GM19328 (cell line): ENCODE measurements at regions not wholly inside any gene's neighbourhood (a gene's known extent, or its start where the extent isn't known, plus 50 kb on each side); places are given as distances from the start of the nearest gene placed in this dataset.
A peak's percentile ranks its signal among the peaks of the same experiment; 100 is the strongest.
"Not testable (repeated sequence)": the region's sequence is repeated elsewhere in the genome, so short reads cannot be mapped to it uniquely, and the experiment has no call there.

Source experiments
- ATAC-seq: cut with Tn5 transposase; IDR thresholded peaks from one replicate; pipeline ENCODE4 v1.9.1; 2021; ENCODE audit warnings: mild to moderate bottlenecking, moderate library complexity; ENCODE audit not compliant: unreplicated experiment

- ATAC-seq: not testable (repeated sequence)
Observed at GRCh38 chr15:22134941-22135566, 54.7 kb downstream of the OR4M2 start.

- ATAC-seq: not testable (repeated sequence)
Observed at GRCh38 chr15:22137572-22137971, 57.2 kb downstream of the OR4M2 start.

- ATAC-seq: not testable (repeated sequence)
Observed at GRCh38 chr15:22141106-22141505, 60.8 kb downstream of the OR4M2 start.

GRCh38 chr15:22148109-22148508 is 67.8 kb downstream of the OR4M2 start:
- peak; percentile 80 for ATAC-seq

- not testable (repeated sequence) for ATAC-seq
Observed at GRCh38 chr15:22158243-22158642, 77.9 kb downstream of the OR4M2 start.

GRCh38 chr15:22160283-22160682 is 80.0 kb downstream of the OR4M2 start:
- ATAC-seq: peak; percentile 22

DNA sequence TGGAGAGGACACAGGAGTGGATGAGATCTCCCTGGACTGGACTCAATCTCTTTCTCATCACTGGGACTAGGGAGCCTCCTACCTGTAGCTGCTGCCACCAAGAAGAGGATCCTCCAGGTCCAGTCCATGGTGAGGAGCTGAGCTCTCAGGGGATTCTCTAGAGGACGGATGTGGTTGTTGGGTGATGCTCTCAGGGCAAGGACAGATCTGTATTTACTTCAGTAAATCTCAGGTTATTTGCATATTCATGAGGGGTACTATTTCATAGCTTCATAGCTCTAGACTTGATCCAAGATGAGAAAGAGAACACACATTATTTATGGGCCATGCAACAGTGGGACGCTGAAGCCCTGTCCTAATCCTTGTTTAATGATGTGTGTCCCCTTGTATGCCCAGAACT is 80.4 kb downstream of the OR4M2 start:
- ATAC-seq: peak; percentile 60

DNA sequence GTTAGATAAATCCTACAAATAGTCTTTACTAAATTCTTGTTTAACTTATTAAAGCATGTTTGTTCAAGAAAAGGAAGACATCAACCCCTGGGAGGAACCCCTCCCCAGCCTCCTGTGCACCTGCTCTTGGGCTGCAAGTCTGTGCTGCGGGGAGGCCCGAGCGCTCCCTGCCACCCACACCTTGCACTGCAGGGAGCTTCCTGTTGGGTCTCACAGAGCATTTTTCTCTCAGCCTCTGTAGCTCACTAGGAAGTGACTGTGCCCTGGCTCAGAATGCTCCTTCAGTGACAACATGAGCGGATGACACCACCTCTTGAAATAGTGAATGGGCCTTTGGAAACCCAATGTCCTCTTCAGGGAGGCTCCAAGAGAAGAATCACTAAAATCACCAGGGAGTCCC is 81.1 kb downstream of the OR4M2 start:
- peak; percentile 80 for ATAC-seq

- not testable (repeated sequence) for ATAC-seq
Observed at GRCh38 chr15:22163715-22164114, 83.4 kb downstream of the OR4M2 start.

GRCh38 chr15:22167521-22167920 is 87.2 kb downstream of the OR4M2 start:
- not testable (repeated sequence) for ATAC-seq

- peak; percentile 77 for ATAC-seq
Observed at GRCh38 chr15:22173029-22173998, 93.0 kb downstream of the OR4M2 start.

DNA sequence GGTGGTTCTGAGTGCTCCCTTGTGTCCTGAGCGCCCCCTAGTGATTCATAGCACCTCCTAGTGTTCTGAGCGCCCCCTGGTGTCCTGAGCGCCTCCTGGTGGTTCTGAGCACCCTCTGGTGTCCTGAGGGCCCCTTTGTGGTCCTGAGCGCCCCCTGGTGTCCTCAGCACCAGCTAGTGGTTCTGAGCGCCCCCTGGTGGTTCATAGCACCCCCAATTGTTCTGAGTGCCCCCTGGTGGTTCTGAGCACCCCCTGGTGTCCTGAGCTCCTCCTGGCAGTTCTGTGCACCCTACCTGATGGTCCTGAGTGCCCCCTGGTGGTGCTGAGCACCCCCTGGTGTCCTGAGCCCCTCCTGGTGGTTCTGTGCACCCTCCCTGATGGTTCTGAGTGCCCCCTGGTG is 93.8 kb downstream of the OR4M2 start:
- peak; percentile 51 for ATAC-seq

DNA sequence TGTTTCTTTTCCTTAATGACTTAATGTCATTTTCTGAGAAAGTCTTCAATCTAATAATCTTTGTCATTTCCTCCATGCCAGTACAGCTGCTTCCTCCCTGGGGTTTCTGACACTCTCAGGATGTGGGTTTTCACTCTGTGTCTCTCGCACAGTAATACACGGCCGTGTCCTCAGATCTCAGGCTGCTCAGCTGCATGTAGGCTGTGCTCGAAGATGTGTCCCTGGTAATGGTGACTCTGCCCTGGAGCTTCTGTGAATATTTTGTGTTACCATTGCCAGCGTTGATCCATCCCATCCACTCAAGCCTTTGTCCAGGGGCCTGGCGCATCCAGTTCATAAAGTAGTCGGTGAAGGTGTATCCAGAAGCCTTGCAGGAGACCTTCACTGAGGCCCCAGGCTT is 97.6 kb downstream of the OR4M2 start:
- not testable (repeated sequence) for ATAC-seq

- not testable (repeated sequence) for ATAC-seq
Observed at GRCh38 chr15:22178438-22178837, 98.1 kb downstream of the OR4M2 start.

GRCh38 chr15:22179043-22179442 is 98.7 kb downstream of the OR4M2 start:
- ATAC-seq: not testable (repeated sequence)

DNA sequence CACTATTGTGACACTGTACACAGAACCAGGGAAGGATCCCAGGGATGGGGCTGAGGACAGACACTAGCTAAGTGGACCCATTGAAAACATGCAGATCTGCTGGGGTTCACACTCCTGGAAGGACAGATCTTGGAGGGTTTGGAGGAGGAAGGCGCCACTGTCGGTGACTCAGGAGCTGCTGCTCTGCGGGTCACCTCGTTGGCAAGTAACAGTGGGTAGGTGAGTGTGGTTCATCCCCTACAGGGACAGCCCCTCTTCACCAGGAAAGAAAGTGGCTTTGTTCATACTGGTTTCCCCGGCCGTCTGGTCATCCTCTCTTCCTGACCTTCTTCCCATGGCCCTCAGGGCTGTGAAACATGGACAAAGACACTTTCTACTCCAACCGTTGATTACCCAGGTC is 100.3 kb downstream of the OR4M2 start:
- not testable (repeated sequence) for ATAC-seq

DNA sequence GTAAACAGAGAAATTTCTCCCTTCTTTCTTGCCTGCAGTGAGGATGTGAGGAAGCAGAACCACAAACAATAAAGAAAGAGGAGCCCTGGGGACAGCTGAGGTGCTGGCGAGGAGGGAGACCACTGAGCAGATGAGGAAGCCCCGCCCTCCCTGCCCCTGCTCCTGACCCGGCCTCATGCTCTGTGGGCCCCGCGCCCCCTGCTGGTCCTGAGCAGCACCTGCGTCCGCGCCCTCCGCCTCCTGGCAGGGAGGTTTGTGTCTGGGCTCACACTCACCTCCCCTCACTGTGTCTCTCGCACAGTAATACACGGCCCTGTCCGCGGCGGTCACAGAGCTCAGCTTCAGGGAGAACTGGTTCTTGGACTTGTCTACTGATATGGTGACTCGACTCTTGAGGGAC is 104.4 kb downstream of the OR4M2 start:
- peak; percentile 67 for ATAC-seq

- not testable (repeated sequence) for ATAC-seq
Observed at GRCh38 chr15:22186846-22187532, 106.7 kb downstream of the OR4M2 start.

- not testable (repeated sequence) for ATAC-seq
Observed at GRCh38 chr15:22191818-22192217, 111.5 kb downstream of the OR4M2 start.

DNA sequence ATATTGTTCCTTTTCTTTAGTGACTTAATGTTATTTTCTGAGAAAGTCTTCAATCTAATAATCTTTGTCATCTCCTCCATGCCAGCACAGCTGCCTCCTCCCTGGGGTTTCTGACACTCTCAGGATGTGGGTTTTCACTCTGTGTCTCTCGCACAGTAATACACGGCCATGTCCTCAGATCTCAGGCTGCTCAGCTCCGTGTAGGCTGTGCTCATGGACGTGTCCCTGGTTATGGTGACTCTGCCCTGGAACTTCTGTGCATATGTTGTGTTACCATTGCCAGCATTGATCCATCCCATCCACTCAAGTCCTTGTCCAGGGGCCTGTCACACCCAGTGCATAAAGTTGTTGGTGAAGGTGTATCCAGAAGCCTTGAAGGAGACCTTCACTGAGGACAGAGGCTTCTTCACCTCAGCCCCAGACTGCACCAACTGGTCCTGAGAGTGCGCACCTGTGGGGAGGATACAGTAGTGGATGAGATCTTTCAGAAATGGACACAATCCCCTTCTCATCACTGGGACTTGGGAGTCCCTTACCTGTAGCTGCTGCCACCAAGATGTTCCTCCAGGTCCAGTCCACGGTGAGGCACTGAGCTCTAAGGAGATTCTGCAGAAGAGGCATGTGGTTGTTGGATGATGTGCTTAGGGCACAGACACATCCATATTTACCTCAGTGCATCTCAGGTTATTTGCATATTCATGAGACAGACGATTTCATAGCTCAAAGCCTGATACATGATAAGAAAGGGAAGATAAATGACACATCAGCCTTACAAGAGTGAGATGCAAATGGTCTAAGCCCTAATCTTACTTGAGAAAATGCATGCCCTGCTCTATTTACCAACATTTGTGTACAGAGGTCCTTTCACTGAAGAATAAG is 114.7 kb downstream of the OR4M2 start:
- ATAC-seq: not testable (repeated sequence)
